NK-92 (cell line): ENCODE measurements at regions not wholly inside any gene's neighbourhood (a gene's known extent, or its start where the extent isn't known, plus 50 kb on each side); places are given as distances from the start of the nearest gene placed in this dataset.
A peak's percentile ranks its signal among the peaks of the same experiment; 100 is the strongest.

Source experiments
- DNase-seq: peaks from one replicate; lab custom pipeline; 2025; ENCODE audit not compliant: unreplicated experiment; lab: John Stamatoyannopoulos, UW

- no peak for DNase-seq
These were observed 106.3 kb upstream of the SSBP2 start for GRCh38 chr5:81856948-81857928.

- DNase-seq = no peak
These were observed 104.7 kb upstream of the SSBP2 start for GRCh38 chr5:81855591-81855990.

GRCh38 chr5:81854915-81855314, 104.0 kb upstream of the SSBP2 start:
- no peak for DNase-seq

GRCh38 chr5:81854485-81854884, 103.6 kb upstream of the SSBP2 start:
- no peak for DNase-seq

- no peak for DNase-seq
These were observed 102.1 kb upstream of the SSBP2 start for GRCh38 chr5:81853030-81853357.

GRCh38 chr5:81852291-81853029, 101.6 kb upstream of the SSBP2 start:
- DNase-seq = no peak

- DNase-seq = peak; percentile 22
These were observed 100.7 kb upstream of the SSBP2 start for GRCh38 chr5:81851481-81852178.

GRCh38 chr5:81850501-81851357, 99.8 kb upstream of the SSBP2 start:
- DNase-seq = no peak

GRCh38 chr5:81849770-81850367, 99.0 kb upstream of the SSBP2 start:
- DNase-seq = no peak

- DNase-seq = no peak
These were observed 97.5 kb upstream of the SSBP2 start for GRCh38 chr5:81848362-81848880.

- no peak for DNase-seq
These were observed 95.4 kb upstream of the SSBP2 start for GRCh38 chr5:81846301-81846700.

- no peak for DNase-seq
These were observed 92.9 kb upstream of the SSBP2 start for GRCh38 chr5:81843845-81844244.

GRCh38 chr5:81842795-81843398, 92.0 kb upstream of the SSBP2 start:
- DNase-seq = no peak

- DNase-seq = no peak
These were observed 88.1 kb upstream of the SSBP2 start for GRCh38 chr5:81839034-81839433.

GRCh38 chr5:81838307-81838906, 87.5 kb upstream of the SSBP2 start:
- DNase-seq = no peak

- DNase-seq = no peak
These were observed 86.9 kb upstream of the SSBP2 start for GRCh38 chr5:81837667-81838306.

- no peak for DNase-seq
These were observed 85.0 kb upstream of the SSBP2 start for GRCh38 chr5:81835814-81836367.

GRCh38 chr5:81834021-81834660, 83.2 kb upstream of the SSBP2 start:
- DNase-seq = no peak
